Stimulated activated CD4-positive, alpha-beta T cell treated with anti-CD3 and anti-CD28 coated beads, Interleukin-15, amount 100 ng/mL, for 48 hours (primary cell): ENCODE measurements at regions not wholly inside any gene's neighbourhood (a gene's known extent, or its start where the extent isn't known, plus 50 kb on each side); places are given as distances from the start of the nearest gene placed in this dataset.
"Not testable (repeated sequence)": the region's sequence is repeated elsewhere in the genome, so short reads cannot be mapped to it uniquely, and the experiment has no call there.

Experiments
- DNase-seq, 2 donors: peaks; one replicate each; pipeline ENCODE4 v3.0.0-alpha.2; 2020; ENCODE audit warnings: low read depth in 2 of 2

DNA sequence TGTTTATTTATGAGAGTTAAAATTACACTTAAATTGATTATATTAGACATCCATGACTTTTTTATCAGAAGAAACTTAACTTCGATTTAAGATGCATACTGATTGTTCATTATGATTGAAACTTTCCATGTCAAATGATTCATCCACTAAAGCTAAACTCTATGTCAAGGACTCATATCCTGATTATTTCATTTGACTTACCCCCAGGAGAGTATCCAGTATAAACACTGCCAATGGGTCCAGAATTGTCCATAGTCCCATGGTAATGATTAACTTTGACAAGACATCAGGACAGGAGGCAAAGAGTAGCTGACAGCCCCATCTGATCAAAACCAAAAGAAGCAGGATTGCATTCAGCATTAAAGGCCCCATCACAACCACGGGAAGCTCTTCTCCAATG lies 709.9 kb downstream of the TFAP2A start:
- no peak for DNase-seq

DNA sequence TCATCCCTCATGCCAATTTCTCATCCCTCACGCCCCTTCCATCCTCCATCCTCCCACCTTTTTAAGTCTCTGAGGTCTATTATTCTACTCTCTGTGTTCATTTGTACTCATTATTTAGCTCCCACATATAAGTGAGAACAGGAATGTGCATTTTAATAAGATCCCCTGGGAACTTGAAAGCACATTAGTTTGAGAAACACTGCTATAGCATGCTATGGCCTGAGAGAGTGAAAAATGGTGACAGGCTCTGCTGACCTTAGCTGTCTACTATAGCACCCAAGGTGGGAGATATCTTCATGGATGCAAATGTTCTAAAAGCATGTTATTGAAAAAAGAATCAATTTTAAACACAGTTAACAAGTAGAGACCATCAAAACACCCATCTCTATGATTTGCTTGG lies 712.0 kb downstream of the TFAP2A start:
- no peak for DNase-seq

DNA sequence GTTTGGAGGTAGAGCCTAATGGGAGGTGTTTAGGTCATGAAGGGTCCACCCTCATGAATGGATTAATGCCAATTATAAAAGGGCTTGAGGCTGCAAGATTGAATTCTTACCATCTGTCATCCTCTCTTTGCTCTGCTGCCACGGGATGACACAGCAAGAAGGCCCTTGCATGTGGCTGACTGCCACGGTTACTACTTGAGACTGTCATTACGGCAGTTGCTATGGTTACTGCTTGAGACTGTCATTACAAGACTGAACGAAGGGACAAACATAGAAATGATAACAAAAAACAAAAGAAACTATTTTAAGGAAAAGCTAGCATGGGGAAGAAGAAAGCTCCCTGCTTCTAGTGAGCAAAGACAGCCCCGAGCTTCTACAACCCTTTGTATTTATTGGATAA lies 715.0 kb downstream of the TFAP2A start:
- DNase-seq, result no peak

DNA sequence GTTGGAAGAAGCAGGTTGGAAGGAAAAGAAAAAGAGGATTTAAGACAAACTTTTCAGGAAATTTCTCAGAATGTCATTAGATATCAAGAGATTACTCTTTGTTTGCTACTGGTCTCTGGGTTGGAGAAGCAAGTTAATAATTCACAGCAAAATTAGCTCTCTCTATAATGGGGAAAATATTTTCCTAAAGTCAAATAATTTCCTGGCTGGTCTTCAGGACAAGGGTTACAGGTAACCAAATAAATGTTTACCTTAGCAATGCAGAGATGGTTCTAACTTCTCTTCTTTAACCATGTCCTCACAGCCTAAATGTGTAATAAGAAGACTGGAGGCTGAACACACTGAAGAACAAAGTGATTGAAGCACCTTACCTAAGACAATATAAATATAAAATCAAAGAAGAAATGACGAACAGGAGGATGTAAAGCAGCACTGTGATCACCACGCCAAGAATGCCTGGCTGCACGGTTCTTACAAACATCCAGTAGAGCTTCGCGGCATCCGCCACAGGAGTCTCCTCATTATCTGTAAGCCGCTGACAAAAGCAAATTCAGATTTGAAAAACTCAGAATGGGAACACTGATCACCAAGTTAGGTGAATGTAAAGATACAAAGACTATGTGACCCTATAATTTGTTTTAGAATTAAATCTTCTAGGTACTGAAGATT lies 717.5 kb downstream of the TFAP2A start:
- DNase-seq, result no peak

DNA sequence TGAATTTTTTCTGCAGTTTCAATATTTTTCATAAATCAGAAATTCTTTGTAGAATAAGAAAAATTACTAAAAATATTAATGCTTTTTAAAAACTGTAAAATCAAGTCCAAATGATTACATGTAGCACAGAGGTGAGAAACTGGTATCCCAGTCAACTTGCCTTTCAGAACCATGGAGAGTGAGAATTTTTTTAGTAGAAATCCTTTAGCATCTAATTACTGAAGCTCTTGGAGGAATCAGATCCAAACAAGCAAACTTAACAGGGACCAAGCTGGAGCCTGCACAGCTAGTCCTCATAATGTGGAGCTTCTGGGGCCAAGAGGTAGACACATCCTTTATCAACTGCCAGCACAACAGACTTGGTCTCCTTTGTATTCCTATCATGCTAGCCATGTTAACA lies 724.5 kb downstream of the TFAP2A start:
- DNase-seq, result no peak

DNA sequence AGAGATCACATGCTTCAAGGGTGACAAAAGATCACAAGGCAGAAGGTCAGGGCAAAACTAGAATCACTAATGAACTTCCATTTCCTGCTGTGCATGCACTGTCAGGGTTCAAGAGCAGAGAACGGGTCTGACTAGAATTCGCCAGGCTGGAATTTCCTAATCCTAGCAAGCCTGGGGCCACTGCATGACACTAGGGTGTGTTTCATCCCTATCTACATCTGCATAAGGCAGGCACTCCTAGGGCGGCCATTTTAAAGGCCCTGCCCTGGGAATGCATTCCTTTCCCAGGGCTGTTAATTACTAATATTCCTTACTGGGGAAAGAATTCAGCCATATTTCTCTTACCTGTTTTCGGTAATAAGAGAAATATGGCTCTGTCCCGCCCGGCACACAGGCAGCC lies 734.1 kb downstream of the TFAP2A start:
- not testable (repeated sequence) for DNase-seq

DNA sequence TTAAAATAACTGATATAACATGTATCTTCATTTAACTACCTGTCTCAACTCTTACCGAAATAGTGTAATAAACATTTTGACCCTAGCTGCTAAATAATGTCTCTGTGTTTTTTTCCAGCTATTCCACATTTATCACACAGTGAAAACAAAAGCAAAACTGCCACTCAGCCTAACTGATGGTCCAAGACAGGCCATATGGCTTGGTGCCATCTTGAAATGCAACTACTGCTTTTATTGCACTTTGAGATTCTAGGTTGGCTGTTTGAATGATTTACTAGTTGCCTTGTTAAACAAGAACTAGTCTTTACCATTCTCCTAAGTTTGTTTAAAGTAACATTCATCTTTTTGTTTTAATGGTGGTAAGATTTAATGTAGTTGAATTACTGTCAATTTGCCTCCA lies 739.8 kb downstream of the TFAP2A start:
- no peak for DNase-seq

DNA sequence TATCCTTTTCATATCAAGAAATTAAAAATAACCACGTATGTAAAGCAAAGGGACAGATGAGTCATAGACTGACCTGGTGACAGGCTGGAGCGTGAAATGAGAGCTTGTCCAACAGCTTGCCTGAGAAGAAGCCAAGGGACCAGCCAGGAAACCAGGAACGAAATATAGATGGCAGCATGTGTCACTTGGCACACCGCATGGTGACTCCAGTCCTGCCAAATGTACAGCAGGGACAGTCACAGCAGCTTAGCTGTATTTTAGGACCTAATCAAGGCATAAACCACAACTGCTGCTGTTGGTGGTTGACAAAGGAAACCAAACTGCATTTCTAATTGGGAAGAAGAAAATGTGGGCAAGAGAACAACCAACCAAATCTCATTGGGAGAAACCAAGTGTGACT lies 755.0 kb downstream of the TFAP2A start:
- no peak for DNase-seq

DNA sequence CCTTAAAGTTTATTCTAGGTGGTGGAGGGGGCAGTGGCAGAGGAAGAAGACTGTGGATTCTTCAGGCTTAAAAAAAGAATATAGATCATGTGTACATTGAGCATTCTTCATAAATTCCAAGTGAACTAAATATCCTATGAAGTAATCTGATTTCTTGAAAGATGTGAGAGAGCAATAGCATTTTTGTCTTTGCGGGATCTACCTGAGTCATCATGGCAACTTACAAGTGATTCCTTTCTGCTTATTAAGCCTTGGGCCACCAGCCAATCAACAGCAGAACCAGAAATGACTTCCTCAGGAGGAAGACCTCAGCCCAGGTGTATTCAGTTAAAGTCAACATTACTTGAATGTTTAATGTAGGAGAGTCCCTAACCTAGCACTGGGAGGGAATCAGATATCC lies 756.9 kb downstream of the TFAP2A start:
- DNase-seq, result no peak

DNA sequence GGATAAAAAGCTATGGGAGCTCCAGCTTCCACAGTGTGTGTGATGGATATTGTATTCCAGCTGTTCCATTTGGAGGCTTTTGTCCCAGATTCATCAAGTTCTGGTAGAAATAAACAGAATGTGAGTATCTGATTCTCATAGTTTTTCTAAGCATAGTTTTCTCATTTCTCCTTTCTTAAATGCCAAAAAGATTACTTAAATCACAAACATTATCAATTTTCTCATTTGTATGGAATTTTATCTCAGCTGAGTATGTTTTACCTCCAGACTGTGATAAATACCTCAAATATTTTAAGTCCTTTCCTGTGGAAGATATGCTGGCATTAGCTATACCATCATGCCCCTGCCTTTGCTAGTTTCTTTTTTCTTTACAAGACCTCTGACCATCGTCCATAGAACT lies 767.3 kb downstream of the TFAP2A start:
- no peak for DNase-seq

DNA sequence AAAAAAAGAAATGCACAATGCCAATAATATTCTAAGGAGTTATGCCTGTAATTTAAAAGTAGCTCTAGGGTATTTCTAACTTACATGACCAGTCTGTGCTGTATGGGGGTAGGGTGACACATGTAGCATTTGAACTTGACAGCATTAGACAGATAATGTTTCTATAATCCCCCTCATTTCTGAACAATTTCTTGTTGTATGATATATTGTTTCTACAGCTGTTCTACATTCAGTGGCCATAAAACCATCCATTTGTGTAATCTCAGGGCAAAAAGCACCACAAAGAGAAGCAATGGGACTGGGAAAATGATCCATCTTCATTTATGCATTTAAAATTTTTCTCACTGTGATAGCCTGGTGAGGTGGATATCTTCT lies 767.8 kb downstream of the TFAP2A start:
- DNase-seq, result no peak

DNA sequence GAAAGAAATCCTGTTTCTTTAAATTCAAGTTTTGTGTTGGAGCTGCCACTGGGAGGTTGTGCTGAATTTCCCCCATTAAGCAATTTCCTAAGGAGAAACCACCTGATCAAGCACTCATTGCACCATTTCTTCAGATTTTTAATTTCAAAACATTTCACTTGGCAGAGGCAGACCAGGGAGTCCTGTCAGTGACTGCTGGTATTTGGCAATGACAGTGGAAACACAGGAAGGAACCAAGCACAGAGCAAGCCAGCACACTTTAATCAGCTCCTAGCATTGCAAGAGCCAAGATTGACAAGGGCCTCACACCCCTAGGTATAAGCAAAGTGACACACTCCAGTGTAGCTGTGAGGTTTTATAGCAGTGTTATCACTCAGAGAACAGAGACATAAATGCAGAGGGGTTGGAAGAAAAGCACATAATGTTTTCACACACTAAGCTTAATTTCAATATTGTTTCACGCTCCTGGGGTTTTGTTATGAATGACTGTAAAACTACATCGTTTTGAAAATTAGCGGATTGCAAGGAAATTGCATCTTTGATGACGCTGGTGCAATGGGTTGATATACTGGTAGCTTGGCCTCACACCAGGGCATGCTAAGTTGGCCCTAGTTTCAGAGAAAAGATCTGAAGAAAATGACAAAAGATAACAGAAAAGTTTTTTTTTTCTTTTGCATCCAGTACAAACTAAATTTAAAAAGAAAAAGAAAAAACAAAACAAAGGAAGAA lies 768.4 kb downstream of the TFAP2A start:
- DNase-seq, result no peak

DNA sequence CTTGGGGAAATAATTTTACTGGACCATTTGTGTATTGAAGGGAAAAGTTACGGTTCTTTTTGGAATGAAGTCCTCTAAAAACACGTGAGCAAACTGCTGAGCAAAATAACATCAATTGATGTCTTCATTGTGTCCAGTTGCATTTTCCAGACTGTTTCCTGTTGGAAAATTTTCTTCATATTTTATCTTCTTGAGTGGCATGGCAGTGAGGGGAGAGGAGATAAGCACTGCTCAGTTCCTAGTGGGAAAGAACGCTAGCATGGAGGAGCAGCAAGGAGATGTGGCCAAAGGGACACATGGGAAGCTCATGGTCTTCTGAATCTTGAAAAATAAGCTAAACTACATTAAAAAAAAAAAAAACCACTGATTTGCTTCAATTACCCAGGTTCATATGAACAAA lies 776.0 kb downstream of the TFAP2A start:
- no peak for DNase-seq

DNA sequence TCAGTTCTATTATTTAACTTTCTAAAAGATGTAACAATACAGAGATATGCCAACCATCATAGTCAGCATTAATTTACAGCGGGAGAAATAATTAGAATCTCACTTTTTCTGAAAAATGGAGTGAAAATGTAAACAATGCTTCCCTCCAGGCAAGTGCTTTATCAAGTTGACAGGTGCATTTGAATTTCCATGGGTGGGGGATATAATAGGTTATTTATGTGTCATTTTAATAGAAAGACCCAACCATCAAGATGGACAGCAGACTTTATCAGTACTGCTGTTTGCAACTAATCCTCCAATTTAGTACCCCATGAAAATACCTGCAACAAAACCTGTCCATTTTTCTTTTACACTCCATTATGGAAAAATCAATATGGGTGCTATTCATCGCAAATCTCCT lies 780.1 kb downstream of the TFAP2A start:
- no peak for DNase-seq

DNA sequence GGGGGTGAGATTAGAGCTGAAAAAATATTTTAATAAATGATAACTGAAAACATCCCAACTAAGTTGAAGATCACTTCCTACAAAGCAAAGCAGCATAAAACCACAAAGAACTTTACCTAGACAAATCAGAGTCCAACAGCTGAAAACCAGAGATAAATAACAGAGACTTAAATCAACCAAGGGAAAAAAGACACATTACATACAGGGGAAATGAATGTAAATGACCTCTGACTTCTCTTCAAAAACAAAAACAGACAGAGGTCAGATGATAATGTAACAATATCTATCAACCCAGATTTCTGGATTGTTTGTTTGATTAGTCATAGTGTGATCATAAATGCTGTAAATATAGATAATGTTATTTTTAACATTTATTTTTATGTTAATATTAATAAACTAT lies 782.8 kb downstream of the TFAP2A start:
- DNase-seq, result no peak

DNA sequence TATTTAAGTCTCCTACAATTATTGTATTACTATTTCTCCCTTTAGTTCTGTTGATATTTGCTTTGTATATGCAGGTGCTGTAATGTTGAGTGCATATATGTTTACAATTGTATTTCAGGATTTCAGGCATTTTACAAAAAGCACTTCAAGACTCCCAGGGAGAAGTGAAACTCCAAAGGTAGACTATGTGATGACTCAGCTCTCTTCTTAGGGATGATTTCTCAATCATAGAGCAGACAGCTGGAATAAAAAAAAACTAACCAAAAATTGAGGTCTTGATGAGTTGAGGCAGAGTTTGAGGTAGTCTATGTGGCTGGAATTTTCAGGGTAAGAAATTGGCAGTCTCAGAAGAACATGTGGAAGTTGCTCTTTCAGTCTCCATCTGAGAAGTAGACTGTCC lies 786.1 kb downstream of the TFAP2A start:
- no peak for DNase-seq

DNA sequence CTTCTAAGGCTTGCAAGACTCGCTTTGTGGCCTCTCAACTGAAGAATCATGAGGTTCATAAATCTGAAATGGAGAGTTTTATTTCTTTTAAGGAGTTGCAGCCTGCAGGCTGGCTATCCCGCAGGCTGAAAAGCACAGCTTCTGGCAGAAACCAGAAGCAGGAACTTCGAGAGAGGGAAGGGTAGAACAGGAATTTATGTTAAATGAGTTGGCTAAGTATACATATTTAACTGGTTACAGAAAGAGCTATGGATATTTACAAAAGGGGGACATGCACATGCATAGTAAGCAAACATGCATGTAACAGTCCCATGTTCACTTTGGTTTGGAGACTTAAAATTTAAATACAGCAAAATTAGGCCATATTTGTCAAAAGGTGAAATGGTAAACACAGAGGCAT lies 787.0 kb downstream of the TFAP2A start:
- DNase-seq, result no peak

DNA sequence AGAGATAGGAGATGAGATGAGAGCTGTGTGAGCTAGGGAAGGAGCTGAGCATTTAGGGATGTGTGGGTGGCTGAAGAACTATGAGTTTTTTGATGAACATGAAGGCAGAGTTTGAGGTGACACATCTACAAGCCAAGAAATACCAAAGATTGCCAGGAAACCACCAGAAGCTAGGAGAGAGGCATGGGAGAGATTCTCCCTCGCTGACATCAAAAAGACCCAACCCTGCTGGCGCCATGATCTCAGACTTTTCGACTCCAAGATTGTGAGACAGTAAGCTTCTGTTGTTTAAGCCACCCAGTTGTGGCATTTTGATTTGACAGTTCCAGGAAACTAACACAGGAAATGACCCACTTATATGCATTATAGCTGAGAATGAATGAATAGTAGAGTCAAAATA lies 790.9 kb downstream of the TFAP2A start:
- DNase-seq, result no peak

DNA sequence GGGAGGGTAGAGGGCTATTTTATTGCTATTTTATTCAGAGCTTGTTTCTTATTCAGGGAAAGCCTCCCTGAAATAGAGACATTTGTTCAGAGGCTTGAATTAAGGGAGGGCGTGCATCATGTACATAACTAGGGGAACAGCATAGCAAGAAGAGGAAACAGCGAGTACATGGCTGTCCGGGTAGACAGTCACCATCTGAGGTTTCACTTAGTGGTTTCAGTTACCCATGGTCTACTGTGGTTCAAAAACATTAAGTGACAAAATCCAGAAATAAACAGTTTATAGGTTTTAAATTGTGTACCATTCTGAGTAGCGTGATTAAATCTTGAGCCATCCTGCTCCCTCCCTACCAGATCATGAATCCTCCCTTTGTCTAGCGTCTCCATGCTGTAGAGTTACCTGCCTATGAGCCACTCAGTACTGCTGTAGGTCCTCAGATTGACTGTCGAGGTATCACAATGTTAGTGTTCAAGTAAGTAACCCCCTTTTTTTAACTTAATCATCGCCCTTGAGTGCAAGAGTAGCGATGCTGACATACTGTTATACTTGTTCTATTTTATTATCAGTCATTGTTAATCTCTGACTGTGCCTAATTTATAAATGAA lies 791.5 kb downstream of the TFAP2A start:
- no peak for DNase-seq

DNA sequence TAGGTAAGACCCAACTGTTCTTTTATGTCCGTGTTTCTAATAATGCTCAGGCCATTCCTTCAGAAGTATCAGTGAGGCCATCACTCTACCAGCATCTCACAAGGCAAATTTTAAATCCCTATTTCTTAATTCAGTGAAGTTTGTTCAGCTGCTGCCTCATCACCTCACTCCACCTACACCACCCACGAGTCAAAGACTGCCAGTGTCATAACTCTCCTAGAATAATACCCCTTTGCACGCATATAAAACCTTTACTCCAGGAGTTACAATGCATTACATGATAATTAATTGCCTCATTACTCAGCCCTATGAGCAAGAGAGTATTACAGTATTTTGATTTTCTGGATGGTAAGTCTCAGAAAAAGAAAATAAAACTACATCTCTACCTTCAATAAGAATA lies 793.6 kb downstream of the TFAP2A start:
- DNase-seq, result no peak

DNA sequence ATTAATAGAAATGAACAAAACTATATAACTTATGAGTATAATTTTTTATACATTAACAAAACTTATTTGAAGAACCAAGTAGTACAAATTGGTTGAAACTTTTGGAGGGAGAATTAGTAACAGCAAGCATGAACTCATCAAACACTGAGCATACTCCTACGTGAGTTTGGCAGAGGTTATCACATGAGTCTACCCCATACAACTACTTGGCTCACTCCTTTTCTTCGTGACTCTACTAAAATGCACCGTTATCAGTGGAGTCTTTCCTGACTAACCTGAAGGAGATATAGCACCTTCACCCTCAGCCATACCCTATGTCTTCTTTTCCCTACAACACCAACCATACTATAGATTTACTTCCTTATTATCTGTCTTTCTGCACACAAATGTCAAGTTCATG lies 794.2 kb downstream of the TFAP2A start:
- no peak for DNase-seq

DNA sequence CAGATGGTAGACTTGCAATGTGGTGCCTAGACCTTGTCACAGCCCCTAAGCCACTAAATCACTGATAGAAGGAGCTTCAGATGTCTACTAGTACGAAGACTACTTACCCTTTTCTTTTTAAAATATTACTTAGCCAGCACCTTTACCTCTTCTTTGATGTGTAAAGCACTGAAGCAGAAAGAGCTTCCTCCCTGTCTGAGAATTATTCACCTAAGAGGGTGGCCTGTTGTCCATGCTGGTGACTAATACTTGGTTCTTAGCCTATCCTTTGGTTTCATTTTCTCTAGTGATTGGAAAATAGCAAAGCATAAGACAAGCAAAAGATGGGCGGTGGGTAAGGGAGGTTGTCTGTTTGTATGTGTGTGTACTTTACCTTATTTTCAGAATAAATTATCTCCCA lies 794.6 kb downstream of the TFAP2A start:
- no peak for DNase-seq

DNA sequence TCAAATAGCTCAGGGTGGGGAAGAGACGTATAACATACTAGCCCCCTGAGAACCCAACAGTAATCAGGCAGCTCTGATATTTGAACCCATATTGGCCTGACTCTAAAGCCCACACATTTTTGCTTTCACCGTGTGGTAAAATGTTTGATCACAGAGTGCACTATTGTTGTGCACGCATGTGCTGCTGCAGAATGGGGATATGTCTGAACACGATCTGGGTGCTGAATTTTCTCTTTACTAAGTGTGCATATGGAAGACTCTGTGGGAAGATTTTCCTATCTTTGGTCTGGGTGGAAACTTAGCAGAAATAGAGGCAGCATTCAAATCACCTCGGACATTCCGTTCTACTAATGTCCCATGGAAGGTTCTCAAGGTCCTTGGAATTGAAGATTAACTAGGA lies 800.1 kb downstream of the TFAP2A start:
- no peak for DNase-seq

DNA sequence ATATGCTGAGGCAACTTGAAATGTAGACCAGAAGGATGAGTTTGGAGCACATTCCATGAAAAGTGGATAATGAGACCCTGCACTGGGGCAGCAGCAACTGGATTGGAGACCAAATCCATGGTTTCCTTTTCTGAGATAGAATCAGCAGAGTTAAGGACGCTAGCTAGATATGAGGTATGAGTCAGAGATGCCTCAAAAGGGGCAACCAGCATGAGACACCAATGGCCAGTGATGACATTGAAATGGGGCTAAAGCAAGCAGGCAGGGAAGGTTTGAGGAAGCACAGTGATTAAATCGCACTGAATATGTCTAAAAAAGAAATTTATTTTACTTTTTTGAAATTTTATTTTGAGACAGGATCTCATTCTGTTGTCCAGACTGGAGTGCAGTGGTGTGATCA lies 802.4 kb downstream of the TFAP2A start:
- no peak for DNase-seq
